Thyroid gland (tissue), 4 donors: ENCODE measurements at regions not wholly inside any gene's neighbourhood (a gene's known extent, or its start where the extent isn't known, plus 50 kb on each side); places are given as distances from the start of the nearest gene placed in this dataset.

ENCODE experiments used
- DNase-seq, 2 donors: peaks; one replicate each; pipeline ENCODE4 v3.0.0-alpha.2; 2019
- H3K27ac ChIP-seq, 3 donors: fragments of 200-600 bp; sonication (generic); 1 replicate in 2 of 3; 2 replicates in 1 of 3; pipeline ENCODE4 v1.5.1; 2016 to 2019; ENCODE audit warnings: mild to moderate bottlenecking in 1 of 3, moderate library complexity in 1 of 3
- H3K27me3 ChIP-seq: fragments of 200-600 bp; sonication (generic); one replicate; pipeline ENCODE4 v1.5.1; 2019
- H3K36me3 ChIP-seq, 2 donors: fragments of 200-600 bp; sonication (generic); one replicate each; pipeline ENCODE4 v1.5.1; 2016 to 2019
- H3K4me1 ChIP-seq, 2 donors: fragments of 200-600 bp; sonication (generic); one replicate each; pipeline ENCODE4 v1.5.1; 2017 to 2019
- H3K4me3 ChIP-seq, 3 donors: fragments of 200-600 bp; sonication (generic); replicated peaks in 1 of 3; 1 replicate in 2 of 3; 2 replicates in 1 of 3; pipeline ENCODE4 v1.5.1; 2016; ENCODE audit warnings: mild to moderate bottlenecking in 1 of 3
- H3K9me3 ChIP-seq: fragments of 200-600 bp; sonication (generic); one replicate; pipeline ENCODE4 v1.5.1; 2017
- POLR2A ChIP-seq, 2 donors: fragments of 450-650 bp; IDR thresholded peaks; one replicate each; pipeline ENCODE4 v1.6.1; 2017; ENCODE audit warnings: antibody characterized with exemption in 2 of 2, mild to moderate bottlenecking in 2 of 2, moderate library complexity in 1 of 2
- WGBS, 2 donors: methylation state at CpG; one replicate each; pipeline ENCODE4 v1.1.5; 2017; 5-methylcytosine and 5-hydroxymethylcytosine counted together
- intact Hi-C: fragments of 100-400 bp; cut with DNase I; formaldehyde crosslinking; loops from one replicate; pipeline ENCODE4 v1.15.1; 2023
- TF ChIP-seq, protein P1 (sequence below), 6 experiments: fragments of 200-600 bp in 3 of 6; fragments of 450-650 bp in 3 of 6; sonication (generic) in 3 of 6; IDR thresholded peaks; one replicate each; pipeline ENCODE4 v1.5.1; 2016 to 2019; ENCODE audit warnings: antibody characterized with exemption in 6 of 6, mild to moderate bottlenecking in 2 of 6, inconsistent platforms in 1 of 6, moderate library complexity in 1 of 6

DNA sequence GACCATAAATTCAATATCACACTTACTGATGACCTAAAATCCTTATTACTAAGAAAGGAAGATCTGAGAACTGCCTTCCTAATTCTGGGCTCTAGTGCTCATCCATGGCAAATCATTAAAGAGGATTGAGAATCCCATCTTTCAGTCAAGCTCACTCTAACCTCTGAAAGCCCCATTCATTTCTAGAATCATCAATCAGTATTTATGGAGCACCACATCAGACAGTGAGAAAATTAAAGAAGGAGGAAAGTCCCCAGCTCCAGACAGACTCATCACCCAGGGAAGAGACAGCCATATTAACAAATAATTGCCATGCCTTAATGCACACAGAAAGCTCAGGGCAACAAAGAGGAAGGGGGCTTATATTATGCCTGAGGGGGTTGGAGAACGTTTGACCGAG, 256.1 kb upstream of the SOX9 start:
- H3K4me1 ChIP-seq: no peaks in the 10 kb centered on the region
- no peak overlapping the region for H3K4me3 ChIP-seq
- no peaks in the 10 kb centered on the region for H3K27me3 ChIP-seq
- no peaks in the 10 kb centered on the region for H3K9me3 ChIP-seq
- H3K36me3 ChIP-seq: no peaks in the 10 kb centered on the region
- 71 to 73% methylated on average over 2 of the region's 2 CpGs for WGBS, 2 donors
- intact Hi-C loops: no loop called here
- DNase-seq: no peak
- H3K27ac ChIP-seq: no peak overlapping the region
- TF ChIP-seq POLR2A (IDR thresholded peaks at IDR 0.05): no peak
- TF ChIP-seq, protein P1, sequence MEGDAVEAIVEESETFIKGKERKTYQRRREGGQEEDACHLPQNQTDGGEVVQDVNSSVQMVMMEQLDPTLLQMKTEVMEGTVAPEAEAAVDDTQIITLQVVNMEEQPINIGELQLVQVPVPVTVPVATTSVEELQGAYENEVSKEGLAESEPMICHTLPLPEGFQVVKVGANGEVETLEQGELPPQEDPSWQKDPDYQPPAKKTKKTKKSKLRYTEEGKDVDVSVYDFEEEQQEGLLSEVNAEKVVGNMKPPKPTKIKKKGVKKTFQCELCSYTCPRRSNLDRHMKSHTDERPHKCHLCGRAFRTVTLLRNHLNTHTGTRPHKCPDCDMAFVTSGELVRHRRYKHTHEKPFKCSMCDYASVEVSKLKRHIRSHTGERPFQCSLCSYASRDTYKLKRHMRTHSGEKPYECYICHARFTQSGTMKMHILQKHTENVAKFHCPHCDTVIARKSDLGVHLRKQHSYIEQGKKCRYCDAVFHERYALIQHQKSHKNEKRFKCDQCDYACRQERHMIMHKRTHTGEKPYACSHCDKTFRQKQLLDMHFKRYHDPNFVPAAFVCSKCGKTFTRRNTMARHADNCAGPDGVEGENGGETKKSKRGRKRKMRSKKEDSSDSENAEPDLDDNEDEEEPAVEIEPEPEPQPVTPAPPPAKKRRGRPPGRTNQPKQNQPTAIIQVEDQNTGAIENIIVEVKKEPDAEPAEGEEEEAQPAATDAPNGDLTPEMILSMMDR (IDR thresholded peaks at IDR 0.05): no peak

DNA sequence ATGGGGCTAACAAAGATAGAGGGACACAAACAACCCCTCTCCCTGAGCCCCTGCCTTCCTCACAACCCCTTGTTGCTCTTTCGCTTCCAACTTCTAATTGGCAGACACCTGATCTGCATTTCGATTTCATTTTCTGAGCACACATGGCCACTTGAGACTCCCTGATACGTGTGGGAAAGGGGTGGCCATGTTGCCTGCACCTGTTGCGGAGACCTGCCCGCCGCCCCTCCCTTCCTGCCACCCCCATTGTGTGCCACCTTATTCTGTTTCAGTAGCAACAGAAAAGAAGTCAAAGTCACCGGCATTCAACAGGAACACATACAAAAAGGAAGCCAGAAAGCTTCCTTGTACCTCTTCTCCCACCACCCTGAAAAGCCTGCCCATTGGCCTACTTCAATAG, 254.7 kb upstream of the SOX9 start:
- DNase-seq: no peak
- no peaks in the 10 kb centered on the region for H3K9me3 ChIP-seq
- no peaks in the 10 kb centered on the region for H3K27me3 ChIP-seq
- WGBS, 2 donors: 88 to 96% methylated on average over 7 of the region's 7 CpGs
- intact Hi-C loops: no loop called here
- H3K4me3 ChIP-seq: no peak overlapping the region
- TF ChIP-seq, protein P1 (IDR thresholded peaks at IDR 0.05): no peak
- TF ChIP-seq POLR2A (IDR thresholded peaks at IDR 0.05): no peak
- no peak overlapping the region for H3K27ac ChIP-seq
- no peaks in the 10 kb centered on the region for H3K4me1 ChIP-seq
- no peaks in the 10 kb centered on the region for H3K36me3 ChIP-seq

DNA sequence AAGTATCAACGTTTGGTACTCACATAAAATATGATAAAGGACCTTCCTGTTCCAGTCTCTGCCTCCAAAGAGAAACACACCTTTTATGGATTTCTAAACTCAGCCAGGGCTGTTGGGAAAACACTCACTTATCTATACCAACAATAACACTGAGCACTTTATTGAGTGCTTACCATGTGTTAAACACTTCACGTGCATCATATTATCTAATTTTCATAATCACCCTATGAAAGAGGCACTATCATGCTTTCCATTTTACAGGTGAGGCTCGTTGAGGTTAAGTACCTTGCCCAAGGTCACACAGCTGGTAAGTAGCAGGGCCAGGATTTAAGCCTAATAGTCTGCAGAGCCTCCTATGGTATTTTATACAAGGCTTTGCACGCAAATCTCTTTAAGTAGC, 251.5 kb upstream of the SOX9 start:
- Histone ChIP-seq H3K4me3 (no peak overlapping the region), H3K9me3 (no peaks in the 10 kb centered on the region), H3K4me1 (no peaks in the 10 kb centered on the region), H3K27ac (no peak overlapping the region), H3K36me3 (no peaks in the 10 kb centered on the region), H3K27me3 (no peaks in the 10 kb centered on the region)
- WGBS, 2 donors: 57 to 62% methylated on average over 4 of the region's 4 CpGs
- TF ChIP-seq, protein P1 (IDR thresholded peaks at IDR 0.05): no peak
- no peak for TF ChIP-seq POLR2A (IDR thresholded peaks at IDR 0.05)
- intact Hi-C loops: no loop called here
- DNase-seq: no peak

DNA sequence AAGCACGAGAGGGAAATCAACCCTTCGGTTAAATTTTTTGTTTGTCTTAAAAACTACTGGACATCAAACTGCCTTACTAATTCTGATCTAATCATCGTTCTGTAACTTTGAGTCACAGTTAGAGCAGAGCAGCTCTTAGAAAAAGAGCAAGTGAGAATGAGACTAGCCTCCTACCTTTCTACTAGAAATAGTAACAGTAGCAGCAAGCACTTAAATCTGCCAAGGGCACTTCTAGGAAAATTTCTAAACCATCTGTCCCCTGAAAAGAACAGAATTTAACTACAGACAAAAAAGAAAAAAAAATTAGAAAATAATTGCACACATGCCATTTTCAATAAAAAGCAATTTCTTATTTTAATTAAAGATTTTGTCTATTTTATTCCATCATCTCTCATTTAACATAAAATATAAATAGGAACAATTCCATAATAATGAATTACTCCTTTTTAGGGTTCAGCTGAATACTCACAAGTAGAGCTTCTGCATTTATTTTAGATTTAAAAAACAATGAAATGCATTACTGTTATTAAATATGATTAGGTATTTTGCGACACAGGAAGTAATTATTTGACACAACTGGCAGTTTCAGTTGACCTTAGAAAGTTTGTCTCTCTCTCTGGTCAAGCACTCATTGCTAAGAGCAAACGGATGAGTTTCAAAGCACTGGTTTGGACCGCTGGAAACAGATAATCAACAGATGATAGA, 250.8 kb upstream of the SOX9 start:
- H3K36me3 ChIP-seq: no peaks in the 10 kb centered on the region
- no peaks in the 10 kb centered on the region for H3K27me3 ChIP-seq
- no peak for DNase-seq
- no peak overlapping the region for H3K4me3 ChIP-seq
- no peaks in the 10 kb centered on the region for H3K4me1 ChIP-seq
- H3K27ac ChIP-seq: no peak overlapping the region
- 72% methylated on average over 6 of the region's 6 CpGs for WGBS, 2 donors
- no peaks in the 10 kb centered on the region for H3K9me3 ChIP-seq
- intact Hi-C loops: no loop called here
- TF ChIP-seq, protein P1 (IDR thresholded peaks at IDR 0.05): no peak
- no peak for TF ChIP-seq POLR2A (IDR thresholded peaks at IDR 0.05)

DNA sequence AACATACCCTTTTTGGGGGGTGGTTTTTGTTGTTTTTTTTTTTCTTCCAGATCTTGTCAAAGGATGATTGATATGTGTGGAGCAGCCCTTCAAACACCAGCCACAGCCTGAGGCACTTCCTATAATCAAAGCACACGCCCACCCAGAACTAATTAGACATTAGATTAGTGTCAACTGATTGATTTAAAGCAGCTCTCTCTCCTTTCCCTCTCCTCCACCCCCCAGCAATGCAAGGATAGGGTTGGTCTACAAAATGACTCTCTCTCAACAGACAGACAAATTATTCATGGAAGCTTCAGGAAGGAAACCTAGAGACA, 250.3 kb upstream of the SOX9 start:
- WGBS, 2 donors: 71 to 83% methylated on average over 1 of the region's 1 CpG
- intact Hi-C loops: no loop called here
- TF ChIP-seq, protein P1 (IDR thresholded peaks at IDR 0.05): no peak
- TF ChIP-seq POLR2A (IDR thresholded peaks at IDR 0.05): no peak

More for the DNA sequence above, 250.3 kb upstream of the SOX9 start:
- H3K36me3 ChIP-seq: no peaks in the 10 kb centered on the region
- DNase-seq: no peak
- no peak overlapping the region for H3K4me3 ChIP-seq
- H3K4me1 ChIP-seq: no peaks in the 10 kb centered on the region
- no peak overlapping the region for H3K27ac ChIP-seq
- H3K9me3 ChIP-seq: no peaks in the 10 kb centered on the region
- H3K27me3 ChIP-seq: no peaks in the 10 kb centered on the region
